ENCODE measurements at regions not wholly inside any gene's neighbourhood (a gene's known extent, or its start where the extent isn't known, plus 50 kb on each side); places are given as distances from the start of the nearest gene placed in this dataset.

DNA sequence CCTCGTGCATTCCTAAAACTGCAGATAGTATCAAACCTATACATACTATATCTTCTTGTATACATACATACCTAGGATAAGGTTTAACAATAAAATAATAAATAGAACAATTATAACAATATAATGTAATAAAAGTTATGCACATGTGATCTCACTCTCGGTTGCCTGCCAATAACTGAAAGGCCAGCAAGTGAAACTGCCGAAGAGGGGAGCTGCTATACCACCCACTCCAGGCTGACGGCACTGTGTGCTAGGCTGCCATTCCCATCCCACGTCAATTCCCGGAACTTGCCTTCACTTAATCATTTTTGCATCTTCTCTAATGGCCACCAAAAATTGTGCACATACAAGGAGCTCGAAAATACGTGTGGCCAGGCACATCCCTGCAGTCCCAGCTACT, 451.1 kb upstream of the FAT1 start:
- TF ChIP-seq, protein P1, sequence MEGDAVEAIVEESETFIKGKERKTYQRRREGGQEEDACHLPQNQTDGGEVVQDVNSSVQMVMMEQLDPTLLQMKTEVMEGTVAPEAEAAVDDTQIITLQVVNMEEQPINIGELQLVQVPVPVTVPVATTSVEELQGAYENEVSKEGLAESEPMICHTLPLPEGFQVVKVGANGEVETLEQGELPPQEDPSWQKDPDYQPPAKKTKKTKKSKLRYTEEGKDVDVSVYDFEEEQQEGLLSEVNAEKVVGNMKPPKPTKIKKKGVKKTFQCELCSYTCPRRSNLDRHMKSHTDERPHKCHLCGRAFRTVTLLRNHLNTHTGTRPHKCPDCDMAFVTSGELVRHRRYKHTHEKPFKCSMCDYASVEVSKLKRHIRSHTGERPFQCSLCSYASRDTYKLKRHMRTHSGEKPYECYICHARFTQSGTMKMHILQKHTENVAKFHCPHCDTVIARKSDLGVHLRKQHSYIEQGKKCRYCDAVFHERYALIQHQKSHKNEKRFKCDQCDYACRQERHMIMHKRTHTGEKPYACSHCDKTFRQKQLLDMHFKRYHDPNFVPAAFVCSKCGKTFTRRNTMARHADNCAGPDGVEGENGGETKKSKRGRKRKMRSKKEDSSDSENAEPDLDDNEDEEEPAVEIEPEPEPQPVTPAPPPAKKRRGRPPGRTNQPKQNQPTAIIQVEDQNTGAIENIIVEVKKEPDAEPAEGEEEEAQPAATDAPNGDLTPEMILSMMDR (IDR thresholded peaks at IDR 0.05; ENCODE audit: low read depth, low read length, missing control alignments), result no peak
- no peak overlapping the region for H3K4me3 ChIP-seq (replicated peaks; ENCODE audit: low read depth, low read length)
- DNase-seq (ENCODE audit: extremely low read depth, low read depth), result no peak

DNA sequence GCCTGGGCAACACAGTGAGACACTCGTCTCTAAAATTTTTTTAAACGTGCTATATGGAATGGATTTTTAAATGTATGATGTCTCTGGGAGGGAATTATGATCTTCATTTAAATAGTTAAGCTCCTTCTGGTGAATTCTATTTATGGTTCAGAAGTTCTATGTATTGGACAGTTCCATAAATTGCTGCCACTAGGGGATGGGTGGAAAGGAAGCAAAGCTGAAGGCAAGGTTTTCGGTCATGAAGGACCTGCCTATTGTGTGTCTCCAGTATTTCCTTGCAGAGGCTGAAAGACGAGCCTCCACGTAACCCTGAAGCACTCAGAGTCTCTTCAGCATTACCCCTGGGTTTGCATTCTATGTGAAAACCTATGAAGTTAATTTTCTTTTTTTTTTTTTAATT, 451.5 kb upstream of the FAT1 start:
- H3K4me3 ChIP-seq (replicated peaks; ENCODE audit: low read depth, low read length), result no peak overlapping the region
- TF ChIP-seq, protein P1 (IDR thresholded peaks at IDR 0.05; ENCODE audit: low read depth, low read length, missing control alignments), result no peak
- no peak for DNase-seq (ENCODE audit: extremely low read depth, low read depth)

DNA sequence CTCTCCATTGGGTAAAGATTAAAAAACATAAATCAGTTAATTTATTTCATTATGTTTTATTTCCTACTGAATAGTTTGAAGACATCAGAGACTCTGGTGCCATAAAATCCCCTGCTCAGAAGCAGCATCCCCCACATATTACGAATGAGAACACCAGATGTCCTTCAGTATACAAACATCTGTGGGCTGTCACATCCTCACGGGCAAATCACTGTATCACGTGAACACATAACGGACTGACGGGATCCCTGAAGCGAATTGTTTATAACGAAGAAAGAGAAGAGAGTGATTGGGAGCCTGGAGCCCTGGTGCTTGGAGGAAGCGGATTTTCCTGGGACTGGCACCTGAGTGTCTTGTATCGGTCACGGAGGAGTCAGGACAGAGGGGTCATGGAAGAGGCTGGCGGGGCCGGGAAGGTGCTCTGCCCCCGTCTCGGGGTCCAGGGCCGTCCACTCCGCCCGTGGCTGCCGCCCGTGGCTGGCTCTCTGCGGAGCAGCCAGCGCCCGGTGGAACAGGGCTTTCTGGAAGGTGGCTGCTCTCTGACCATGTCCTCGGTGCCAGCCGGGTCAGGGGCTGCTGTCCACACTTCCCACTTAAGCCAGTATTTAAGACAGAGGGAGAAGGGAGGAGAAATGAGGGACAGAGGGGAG, 452.7 kb upstream of the FAT1 start:
- no peak overlapping the region for H3K4me3 ChIP-seq (replicated peaks; ENCODE audit: low read depth, low read length)
- DNase-seq (ENCODE audit: extremely low read depth, low read depth), result no peak
- TF ChIP-seq, protein P1 (IDR thresholded peaks at IDR 0.05; ENCODE audit: low read depth, low read length, missing control alignments), result no peak

DNA sequence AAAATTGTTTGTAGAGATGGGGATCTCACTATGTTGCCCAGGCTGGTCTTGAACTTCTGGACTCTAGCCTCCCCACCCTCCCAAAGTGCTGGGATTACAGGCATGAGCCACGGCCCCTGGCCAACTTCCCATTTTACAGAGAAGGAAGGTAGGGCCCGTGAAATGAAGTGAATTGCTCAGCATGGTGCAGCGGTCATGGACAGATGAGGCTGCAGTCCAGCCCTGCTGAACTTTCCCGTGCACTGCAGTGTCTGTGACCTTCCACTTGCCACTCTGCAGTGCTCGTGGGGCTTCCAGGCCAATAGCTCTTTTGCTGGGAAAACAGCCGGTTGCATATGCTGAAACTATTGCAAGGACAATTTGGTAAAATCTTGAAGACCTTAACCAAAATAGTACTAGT, 454.4 kb upstream of the FAT1 start:
- no peak overlapping the region for H3K4me3 ChIP-seq (replicated peaks; ENCODE audit: low read depth, low read length)
- TF ChIP-seq, protein P1 (IDR thresholded peaks at IDR 0.05; ENCODE audit: low read depth, low read length, missing control alignments), result no peak
- DNase-seq (ENCODE audit: extremely low read depth, low read depth), result no peak

DNA sequence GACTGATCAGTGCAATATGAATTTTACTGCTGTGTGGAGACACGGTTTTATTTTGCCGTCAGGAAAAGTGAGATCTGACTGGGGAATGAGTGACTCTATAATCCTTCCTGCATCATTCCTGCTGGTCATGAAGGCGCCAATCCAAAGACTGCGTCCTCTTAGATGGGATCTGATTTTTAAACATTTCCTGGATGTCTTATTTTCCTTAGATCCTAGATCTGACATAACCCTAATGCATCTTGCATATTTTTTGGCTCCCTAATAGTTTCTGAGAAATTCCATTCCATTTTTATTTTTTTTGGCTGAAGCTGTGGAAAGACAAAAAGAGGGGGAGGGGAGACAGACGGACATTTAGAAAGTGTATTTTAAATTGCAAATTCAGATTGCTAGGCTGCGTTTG, 454.9 kb upstream of the FAT1 start:
- DNase-seq (ENCODE audit: extremely low read depth, low read depth), result no peak
- H3K4me3 ChIP-seq (replicated peaks; ENCODE audit: low read depth, low read length), result no peak overlapping the region
- TF ChIP-seq, protein P1 (IDR thresholded peaks at IDR 0.05; ENCODE audit: low read depth, low read length, missing control alignments), result no peak

DNA sequence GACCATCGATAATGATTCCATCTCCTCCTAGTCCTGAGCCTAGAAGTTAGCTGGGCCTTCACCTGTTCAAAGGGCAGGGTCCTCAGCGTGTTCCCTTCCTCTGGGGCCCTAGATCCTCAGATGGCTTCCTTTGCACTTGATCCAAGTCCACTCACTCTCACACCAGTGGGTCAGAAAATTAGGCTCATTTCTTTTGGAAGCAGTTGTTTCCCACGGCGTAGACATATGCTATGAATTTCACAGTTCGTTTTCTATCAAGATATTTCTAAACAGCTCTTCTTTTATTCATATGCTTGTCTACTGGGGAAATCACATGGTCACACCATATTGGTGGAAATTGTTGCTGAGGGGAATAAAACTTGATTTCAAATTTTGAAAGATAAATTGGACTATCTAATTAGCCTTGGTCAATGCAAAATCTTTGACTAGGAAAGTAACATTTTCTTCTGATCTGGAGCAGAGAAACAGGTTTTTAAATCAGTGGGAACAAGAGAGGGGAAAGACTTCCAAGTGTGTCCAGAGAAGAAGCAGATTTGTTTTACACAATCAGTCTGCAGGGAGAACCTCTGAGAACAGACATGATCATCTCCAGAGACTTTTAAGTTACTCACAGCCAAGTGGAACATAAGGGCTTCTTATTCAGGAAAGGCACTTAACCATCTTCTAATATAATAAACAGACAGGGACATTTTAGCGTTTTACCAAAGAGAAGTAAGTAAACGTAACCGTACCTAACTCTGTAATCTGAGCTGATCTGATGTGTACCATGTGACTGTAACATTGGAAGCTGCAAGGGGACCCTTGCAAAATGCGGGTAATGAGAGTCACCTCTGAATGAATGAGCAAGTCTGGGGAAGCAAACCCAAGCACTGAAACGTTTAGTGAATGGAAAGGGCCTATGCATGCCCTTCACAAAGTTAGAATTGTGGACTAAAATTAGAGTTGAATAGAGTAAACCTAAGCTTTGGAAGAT, 455.7 kb upstream of the FAT1 start:
- DNase-seq (ENCODE audit: extremely low read depth, low read depth), result no peak
- H3K4me3 ChIP-seq (replicated peaks; ENCODE audit: low read depth, low read length), result no peak overlapping the region
- TF ChIP-seq, protein P1 (IDR thresholded peaks at IDR 0.05; ENCODE audit: low read depth, low read length, missing control alignments), result no peak
